GM18511 (cell line): ENCODE measurements at regions not wholly inside any gene's neighbourhood (a gene's known extent, or its start where the extent isn't known, plus 50 kb on each side); places are given as distances from the start of the nearest gene placed in this dataset.

ENCODE experiments used
- ATAC-seq: cut with Tn5 transposase; IDR thresholded peaks from one replicate; pipeline ENCODE4 v1.9.1; 2021; ENCODE audit warnings: mild to moderate bottlenecking, moderate library complexity; ENCODE audit not compliant: unreplicated experiment

GRCh38 chr9:129321286-129322021 is 143.4 kb upstream of the IER5L start:
- no peak for ATAC-seq

DNA sequence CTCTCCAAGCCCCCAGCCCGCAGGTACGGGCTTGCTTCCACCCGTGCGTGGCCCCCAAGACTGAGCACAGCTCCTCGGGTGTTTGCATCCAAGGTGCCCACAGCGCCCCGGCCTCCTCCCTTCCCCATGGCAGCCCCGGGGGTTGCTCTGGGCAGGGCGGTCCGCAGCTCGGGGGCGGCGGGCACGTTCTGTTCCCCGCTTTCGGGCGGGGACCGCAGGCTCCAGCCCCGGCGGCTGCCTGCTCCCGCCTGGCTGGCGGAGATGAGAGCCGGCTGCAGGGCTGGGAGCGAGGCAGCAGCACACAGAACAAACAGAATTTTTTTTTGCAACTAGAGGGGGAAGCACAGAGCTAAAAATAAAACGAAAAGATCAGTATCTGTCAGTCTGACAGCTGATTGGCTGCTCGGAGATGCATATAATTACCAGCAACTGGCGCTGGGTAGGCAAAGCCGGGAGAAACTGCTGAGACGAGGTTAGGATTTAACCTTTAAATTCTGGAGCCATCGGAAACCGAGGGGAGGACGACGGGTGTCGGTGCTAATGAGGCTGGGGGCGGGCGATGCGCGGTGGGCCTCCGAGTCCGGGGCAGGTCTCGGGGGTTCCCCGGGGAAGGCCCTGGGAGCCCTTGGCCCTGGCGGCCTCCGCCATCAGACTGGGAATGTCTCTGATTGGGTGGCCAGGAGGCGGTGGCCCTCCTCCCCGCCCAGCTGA is 142.7 kb upstream of the IER5L start:
- ATAC-seq = peak; percentile 63

DNA sequence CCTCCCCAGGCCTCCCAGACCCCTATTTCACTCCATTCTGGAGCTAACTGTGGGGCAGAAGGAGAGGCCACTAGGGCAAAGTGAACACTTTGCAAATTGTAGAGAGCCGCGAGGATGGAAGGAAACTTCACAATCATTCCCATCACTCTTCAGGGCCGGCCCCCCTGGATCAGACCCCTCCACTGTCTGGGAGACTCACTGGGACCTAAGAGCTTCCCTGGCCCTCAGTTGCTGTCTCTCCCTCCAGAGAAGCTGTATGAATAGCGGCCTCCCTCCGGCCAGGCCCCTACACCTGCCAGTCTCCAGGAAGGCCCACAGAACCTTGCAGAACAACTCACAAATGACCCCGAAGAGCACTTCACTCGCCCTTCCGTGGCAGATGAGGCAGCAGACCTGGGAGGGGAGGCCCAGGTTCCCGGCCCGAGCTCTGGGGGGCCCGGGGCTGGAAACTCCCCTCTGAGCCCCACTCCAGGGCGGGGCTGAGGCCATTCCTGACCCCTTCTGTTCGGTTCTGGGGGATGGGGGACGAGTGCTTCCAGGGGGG is 141.9 kb upstream of the IER5L start:
- ATAC-seq = peak; percentile 8

GRCh38 chr9:129319076-129319937 is 141.2 kb upstream of the IER5L start:
- ATAC-seq = no peak

DNA sequence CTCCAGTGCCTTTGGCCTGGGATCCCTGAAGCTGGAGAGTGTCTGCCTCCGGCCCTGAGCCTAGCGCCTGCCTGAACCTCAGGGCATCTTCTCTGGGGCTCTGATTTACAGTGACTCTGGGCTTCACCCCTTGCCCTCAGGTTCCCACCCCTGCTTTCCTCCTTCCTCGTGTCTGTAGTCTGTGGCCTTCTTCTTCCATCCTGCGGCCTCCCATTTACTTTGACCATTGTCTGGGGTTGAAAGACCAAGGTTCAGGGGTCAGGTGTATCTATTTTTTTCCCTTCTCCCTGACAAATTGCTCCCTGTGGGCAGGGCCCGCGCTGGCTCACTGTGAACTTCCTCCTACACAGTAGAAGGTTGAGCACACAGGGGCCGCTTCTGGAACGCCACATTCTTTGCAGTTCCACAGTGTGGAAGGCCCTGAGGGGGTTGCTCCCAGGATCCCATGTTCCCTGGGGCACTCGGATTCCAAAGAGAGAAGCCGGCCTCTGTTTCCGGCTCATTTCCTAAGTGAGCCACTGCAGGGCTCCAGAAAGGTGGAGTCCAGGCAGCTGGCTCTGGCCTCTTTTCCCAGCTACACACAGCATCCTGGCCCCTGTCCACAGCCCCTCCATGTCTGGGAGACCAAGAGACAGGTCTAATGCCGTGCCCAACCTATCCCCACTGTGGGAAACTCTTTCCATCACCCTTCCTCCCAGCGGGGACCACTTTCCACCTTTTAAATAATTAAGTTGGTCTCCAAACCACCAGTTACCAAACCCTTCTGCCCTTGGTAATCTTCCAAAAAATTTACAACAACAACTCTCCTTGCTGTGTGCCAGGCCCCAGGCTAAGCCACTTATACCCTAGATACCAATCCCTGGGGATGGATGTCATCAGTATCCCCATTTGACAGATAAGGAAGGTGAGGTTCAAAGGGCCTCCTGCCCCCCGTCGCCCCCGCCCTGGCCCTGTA is 140.3 kb upstream of the IER5L start:
- ATAC-seq = no peak

- ATAC-seq = no peak
These were observed 139.3 kb upstream of the IER5L start for GRCh38 chr9:129317179-129318011.

- ATAC-seq = no peak
These were observed 138.4 kb upstream of the IER5L start for GRCh38 chr9:129316281-129317030.

- no peak for ATAC-seq
These were observed 135.4 kb upstream of the IER5L start for GRCh38 chr9:129313331-129313955.

GRCh38 chr9:129312251-129313122 is 134.4 kb upstream of the IER5L start:
- no peak for ATAC-seq

GRCh38 chr9:129311643-129312042 is 133.6 kb upstream of the IER5L start:
- ATAC-seq = no peak

DNA sequence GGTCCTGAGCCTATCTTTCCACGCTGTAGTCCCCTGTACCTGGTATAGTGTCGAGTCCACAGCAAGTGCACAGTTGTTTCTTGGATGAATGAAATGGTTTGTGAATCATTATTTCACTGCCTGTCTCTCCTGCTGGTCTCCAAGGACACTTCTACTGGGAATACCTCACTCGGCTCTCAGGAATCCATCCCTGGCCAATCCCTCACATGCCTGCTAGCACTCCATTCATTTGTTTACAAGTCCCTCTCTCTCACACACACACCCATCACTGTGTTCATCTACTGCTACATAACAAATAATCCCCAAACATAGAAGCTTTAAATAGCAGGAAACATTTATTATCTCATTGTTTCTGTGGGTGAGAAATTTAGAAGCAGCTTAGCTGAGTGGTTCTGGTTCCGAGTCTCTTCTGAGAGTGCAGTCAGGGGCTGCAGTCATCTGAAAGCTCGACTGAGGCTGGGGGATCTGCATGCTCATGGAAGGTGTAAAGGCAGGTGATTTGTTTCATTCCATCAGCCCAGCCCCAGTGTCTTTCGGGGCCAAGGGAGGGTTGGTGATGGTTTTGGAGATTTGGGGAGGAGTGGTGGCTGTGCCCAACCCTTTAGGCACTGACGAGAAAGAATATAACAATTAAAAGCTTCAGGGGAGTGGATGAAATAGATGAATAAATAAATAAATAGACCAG is 132.7 kb upstream of the IER5L start:
- ATAC-seq = no peak

- no peak for ATAC-seq
These were observed 131.8 kb upstream of the IER5L start for GRCh38 chr9:129309906-129310305.

DNA sequence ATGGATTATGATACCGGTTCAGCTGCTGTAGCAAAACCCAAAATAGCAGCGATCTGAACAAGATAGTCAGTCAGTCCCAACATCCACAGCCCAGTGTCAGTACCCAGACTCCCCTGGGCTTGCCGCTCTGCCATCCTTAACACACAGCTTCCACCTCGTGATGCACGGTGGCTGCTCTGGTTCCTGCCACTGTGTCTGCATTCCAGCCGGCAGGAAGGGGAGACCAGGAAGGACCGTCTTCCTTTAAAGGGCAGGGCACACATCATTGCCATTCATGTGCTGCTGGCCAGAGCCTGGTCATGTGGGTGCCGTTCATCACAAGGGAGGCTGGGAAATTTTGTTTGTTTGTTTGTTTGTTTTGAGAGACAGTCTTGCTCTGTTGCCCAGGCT is 131.0 kb upstream of the IER5L start:
- ATAC-seq = no peak

DNA sequence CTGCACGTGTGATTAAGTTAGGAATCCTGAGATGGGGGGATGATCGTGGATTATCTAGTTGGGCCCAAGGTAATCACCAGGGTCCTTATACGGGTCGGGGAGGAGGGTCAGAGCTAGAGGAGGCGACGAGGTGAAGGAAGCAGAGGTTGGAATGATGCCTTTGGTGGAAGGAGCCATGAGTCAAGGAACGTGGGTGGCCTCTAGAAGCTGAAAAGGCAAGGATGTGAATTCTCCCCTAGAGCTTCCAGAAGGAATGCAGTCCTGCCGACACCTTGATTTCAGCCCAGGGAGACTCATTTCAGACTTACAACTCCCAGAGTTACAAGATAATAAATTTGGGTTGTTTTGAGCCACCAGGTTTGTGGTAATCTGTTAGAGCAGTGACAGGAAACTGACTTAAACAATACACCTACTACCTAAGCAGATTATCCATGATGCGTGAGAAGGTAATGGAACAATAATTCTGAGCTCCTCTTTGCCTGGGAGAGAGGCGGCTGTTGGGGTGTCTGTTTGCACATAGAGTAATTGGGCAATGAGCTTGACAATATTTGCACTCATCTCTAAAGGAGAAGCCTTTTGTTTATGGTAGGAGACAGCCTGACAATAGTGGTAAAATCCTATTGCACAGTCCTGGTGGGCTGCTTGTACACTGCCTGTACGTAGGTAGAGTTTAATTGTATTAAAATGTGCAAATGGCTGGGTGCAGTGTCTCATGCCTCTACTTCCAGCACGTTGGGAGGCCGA is 129.3 kb upstream of the IER5L start:
- no peak for ATAC-seq

DNA sequence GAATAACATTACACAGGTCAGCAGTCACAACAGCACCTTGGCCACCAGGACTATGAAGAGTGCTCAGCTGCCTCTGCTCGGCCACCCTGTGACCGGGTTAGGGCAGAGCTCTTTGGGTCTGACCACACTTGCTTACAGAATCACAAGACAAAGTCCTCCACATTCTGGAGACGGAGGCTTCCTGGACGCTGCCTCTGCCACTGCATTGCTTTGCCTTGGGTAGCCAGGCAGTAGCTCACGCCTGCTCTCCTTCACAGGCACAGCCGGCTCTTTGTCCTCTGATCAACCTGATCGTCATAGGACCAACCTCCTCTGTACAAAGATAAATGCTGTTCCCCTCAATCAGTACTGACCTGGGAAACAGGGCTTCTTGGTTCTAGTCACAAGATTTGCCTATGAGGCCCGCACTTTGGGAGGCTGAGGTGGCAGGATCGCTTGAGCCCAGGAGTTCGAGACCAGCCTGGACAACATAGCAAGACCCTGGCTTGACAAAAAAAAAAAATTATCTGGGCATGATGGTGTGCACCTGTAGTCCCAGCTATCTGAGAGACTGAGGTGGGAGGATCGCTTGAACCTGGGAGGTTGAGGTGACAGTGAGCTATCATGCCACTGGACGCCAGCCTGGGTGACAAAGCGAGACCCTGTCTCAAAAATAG is 128.4 kb upstream of the IER5L start:
- ATAC-seq = no peak
